GM18508 (cell line): ENCODE measurements at regions not wholly inside any gene's neighbourhood (a gene's known extent, or its start where the extent isn't known, plus 50 kb on each side); places are given as distances from the start of the nearest gene placed in this dataset.
"Not testable (repeated sequence)": the region's sequence is repeated elsewhere in the genome, so short reads cannot be mapped to it uniquely, and the experiment has no call there.

Experiments used
- ATAC-seq: cut with Tn5 transposase; IDR thresholded peaks from one replicate; pipeline ENCODE4 v1.9.1; 2021; ENCODE audit warnings: moderate number of reproducible peaks; ENCODE audit not compliant: insufficient read depth, unreplicated experiment

DNA sequence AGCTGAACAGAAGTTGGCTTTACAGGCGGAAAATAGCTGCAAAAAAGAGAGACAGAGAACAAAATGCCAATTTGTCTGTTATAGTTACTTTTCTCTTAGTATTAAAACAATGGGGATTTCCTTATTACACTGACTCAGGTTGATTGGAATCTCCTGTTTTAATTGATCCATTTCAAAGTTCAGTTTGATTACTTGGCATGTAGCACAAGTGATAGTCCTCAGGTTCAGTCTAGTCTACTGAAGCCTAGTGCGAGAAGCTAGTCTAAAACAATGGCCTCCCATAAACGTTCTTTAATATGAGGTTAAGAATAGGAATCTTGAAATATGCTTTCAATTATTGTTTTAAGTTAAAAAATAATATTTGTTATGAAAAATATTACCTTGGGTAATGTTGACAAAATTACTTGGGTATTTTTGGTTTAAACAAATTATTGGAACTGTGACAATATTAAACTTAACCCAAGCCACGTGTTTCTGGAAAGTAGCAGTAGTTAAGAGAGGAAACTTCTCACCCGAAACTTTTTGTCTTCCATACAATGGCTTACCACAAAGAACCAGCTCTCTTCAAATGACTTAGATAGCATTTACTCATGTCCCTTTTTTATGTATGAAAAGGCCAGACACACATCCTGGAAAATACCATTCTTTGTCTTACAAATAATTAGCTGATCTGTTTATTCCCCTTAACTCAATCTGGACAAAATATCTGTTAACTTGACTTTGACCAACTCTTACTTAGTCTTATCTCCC, 1326.2 kb upstream of the TMEFF2 start:
- ATAC-seq: no peak

DNA sequence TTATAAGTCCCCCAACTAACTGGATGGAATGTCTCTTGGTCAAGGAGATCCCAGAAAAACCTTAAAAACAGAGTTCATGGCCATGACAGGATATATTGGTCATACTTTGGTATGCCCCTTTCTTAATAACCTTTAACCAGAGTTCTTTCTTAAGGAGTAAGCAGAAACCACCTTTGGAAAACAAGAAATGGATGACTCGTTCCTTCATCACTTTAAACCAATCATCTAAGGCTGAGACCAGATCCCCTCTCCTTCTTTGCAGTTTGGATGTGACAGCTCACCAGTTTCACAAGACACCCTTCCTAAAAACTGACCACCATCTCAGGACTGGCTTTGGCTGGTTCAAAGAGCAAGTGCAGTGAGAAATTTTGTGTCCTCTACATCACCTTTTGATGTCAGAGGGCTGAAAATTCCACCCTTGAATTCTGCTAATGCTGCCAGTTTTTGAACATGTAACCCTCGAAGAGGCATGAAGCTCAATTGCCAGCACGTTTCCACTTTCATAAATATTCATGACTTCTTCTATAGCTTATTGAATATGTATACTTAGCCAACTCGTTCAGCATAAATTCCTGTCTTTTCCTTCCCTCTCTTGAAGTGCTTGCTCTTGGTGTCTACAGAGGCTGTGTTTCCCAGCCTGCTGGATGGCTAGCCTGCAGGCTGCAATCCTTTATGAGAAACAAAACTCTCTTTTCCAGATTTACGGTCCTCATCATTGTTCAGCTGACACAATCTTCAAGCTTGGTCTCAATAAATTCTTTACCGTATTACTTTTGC, 1323.5 kb upstream of the TMEFF2 start:
- ATAC-seq: no peak

DNA sequence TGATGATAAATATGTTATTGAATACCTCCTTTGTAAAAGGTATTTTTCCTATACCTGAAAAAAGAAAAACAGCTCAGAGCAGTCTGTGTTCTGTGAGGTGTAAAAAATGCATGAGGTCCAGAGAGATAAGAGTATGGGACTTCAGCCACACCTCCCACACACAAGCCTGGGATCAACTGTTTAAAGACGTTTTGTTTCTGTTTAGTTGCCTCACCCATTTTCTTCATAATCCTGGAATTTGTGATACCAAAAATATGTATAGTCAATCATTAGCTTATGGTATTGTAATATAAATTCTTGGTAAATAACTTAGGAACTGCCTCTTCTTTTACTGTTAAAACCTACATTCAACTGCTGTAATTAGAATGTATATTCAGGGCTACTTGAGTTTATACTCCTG, 1322.9 kb upstream of the TMEFF2 start:
- ATAC-seq: no peak

DNA sequence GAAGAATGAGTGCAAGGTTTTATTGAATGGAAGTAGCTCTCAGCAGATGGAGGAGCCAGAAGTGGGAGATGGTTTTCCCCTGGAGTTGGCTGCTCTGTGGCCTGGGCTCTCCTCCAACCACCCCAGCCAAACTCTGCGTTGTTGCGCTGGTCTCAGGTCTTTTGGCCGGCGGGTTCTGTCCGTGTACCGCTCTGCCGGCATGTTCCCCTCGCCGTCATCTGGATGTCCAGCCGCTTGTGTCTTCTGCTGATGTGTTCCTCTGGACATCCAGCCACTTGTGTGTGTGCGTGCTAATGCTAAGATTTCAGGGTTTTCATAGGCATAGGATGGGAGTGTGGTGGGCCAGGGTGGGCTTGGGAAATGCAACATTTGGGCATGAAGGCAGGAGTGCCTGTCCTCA, 1311.3 kb upstream of the TMEFF2 start:
- ATAC-seq: no peak

DNA sequence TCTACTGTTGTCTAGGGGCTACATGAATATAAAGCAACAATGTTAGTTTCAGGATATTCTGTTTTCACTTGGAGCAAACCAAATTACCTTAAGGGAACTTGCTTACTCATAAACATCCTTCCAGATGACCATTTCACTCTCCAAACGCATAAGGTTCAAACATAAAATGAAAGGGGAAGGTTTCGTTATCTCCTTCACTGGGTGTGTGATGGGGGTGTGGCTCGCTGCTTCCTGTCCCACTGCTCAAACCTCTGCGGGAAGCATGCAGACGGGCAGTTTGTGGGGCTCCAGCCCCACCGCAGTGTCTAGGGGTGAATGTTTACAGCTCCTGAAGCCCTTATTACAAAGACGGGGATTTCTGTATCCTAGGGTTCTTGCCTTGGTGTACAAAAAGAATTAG, 1310.9 kb upstream of the TMEFF2 start:
- no peak for ATAC-seq

DNA sequence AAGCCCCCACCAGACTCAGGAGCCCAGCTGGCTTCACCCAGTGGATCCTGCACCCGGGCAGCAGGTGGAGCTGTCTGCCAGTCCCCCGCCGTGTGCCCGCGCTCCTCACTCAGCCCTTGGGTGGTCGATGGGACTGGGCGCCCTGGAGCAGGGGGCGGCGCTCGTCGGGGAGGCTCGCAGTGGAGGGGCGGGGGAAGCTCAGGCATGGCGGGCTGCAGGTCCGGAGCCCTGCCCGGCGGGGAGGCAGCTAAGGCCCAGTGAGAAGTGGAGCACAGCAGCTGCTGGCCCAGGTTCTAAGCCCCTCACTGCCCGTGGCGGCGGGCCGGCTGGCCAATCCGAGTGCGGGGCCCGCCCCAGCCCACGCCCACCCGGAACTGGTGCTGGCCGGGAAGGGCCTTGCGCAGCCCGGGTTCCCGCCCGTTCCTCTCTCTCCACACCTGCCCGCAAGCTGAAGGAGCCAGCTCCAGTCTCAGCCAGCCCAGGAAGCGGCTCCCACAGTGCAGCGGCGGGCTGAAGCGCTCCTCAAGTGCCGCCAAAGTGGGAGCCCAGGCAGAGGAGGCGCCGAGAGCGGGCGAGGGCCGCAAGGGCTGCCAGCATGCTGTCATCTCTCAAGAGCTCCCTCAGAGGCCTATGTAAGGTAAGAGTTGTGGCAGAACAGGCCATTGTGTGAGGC, 1307.8 kb upstream of the TMEFF2 start:
- no peak for ATAC-seq

DNA sequence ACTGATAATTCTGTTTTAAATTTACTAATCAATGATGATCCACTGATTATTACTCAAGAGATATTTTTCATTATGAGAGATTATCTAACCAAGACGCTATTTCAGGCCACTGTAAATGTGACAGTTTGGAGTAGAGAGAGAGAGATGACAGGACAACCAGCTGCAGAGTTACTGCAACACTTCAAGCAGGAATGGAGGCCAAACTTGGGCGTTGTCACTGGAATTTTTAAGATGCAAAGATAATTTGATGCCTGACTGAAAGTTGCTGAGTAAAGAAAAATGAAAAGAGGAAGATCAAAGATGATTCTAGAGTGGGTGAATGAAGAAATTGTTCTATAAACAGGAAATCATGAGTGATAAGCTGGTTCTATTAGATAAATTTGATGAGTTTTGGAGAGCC, 1302.1 kb upstream of the TMEFF2 start:
- no peak for ATAC-seq

DNA sequence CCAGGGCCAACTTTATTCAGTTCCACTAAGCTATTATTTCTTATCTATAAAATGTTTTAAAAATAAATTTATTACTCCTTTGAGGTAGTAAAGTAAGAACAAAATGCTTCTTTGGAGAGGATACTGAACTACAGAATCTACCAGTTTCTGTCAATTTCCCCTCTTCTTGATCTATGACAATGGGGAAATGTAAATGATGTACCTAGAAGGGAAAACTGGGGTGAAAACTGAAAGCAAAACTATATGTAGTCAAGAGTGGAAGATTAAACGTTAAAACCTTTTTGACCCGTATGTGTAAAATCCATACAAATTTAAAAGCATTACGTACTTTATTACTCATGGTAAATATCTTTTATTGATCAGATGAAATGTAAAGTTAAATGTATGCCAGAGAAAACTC, 1287.8 kb upstream of the TMEFF2 start:
- ATAC-seq: peak; percentile 100

DNA sequence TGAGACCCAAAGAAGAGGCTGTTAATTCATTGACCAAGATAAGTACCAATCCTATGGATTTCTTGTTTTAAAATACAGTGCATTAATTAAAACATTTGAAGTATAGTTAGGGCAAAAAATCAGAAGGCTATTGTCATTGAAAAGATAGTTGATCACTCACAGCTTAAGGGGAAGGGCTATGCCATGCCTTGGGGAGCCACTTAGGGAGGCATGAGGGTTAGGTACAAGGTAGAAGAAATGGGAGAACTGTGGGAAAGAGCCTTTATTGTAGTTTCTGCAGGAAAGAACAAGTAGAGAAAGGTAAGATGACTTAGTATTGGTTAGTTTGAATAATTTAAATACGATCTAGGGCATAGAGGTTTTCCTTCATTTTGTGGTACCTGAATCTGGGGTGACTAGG, 1285.5 kb upstream of the TMEFF2 start:
- ATAC-seq: no peak

DNA sequence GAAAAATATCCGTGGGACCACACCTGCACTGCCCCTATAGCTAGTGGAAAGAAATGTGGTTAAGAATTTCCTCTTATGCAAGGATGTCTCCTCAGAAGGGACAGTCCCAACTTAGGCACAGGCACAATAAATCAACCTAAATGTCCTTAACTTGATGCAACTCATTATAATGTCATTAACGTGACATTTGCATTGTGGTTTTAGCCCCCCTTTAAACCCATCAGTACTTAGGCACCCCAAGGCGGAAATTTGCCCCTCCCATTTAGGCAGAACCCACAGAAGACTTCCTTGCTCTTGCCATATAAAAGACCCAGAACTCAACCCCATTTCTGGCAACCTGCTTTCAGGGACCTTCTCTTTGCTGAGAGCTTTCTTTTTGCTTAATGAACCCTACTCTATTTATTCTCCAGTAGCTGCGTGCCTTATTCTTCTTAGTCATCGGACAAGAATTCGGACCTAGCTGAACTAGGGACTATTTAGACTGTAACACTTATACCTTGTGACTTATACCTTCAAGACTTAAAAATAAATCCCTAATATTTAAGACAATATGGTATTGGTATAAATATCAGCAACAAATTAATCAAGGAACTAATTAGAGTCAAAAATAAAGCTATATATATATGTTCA, 1281.6 kb upstream of the TMEFF2 start:
- no peak for ATAC-seq

DNA sequence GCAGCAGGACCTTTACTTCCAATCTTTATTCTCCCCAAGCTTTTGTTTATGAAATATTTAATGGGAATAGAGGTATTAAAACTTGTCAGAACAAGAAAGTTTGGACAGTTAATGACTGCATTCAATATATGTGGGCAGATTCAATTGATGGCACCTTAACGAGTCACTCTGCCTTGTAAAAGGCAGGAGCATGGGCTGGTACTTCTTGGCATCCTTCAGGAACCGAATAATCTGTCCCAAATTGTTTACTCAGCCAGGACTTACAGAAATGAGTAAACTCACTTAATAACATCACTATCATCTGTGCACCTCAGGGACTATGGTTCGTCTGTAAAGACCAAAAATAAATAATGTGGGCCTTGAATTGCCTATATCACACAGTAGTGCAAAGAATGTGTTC, 1280.3 kb upstream of the TMEFF2 start:
- no peak for ATAC-seq

DNA sequence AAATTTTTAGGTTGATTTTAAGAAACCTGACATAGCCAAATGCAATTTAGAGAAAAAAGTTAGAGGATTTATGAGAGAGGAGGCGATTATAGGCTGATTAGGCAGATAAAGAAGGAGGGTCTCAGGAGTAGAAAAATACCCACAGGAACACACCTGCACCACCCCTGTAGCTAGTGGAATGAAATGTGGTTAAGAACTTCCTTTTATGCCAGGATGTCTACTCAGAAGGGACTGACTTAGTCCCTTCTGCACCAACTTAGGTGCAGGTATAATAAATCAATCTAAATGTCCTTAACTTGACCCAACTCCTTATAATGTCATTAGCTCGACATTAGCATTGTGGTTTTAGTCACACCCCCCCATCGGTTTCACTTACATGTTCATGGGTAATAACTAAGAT, 1274.5 kb upstream of the TMEFF2 start:
- ATAC-seq: no peak

DNA sequence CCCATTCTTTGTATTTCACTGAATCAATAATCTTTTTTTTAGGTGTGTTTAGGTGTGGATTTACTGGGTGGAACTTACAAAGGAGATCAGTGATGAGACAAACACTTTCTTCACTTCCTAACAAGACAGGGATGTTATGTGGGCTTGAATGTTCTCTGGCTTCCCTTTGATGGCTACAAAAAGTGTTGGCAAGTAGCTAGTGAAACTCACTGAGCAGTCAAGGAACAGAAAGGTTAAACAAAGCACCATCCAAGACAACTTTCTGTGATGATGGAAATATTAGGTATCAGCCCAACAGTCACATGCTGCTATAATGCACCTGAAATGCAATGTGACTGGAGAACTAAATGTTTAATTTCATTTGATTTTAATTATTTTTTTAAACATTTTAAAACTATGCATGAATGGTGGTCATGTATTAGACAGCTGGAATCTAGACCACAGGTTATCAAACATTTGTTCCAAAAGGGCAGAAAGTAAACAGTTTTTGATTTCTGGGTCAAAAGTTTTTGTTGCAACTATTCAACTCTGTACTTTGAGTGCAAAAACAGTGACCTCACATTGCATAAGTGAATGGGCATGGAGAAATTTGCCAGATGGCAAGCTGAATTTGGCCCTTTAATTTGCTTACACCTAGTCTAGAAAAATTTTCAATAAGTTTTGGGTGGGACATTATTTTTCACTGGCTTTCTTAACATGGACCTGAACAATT, 1272.7 kb upstream of the TMEFF2 start:
- no peak for ATAC-seq

DNA sequence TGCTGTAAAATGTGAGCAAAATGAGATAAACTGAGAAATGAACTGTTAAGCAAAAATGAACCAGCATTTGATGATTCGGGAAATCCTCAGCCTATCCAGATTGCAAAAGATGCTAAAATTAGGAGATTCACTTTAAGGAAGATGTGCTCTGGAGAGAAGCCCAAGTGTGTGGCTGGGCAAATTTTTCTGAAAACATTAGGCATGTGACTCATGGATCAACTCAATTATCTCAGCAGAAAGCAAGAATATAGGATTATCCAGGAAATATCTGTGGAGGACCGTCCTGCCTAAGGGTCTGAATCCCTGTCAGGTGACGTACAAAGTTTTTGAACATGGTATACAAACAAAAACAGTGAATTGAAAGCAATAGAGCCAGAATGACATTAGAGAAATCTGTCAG, 1268.3 kb upstream of the TMEFF2 start:
- ATAC-seq: no peak

DNA sequence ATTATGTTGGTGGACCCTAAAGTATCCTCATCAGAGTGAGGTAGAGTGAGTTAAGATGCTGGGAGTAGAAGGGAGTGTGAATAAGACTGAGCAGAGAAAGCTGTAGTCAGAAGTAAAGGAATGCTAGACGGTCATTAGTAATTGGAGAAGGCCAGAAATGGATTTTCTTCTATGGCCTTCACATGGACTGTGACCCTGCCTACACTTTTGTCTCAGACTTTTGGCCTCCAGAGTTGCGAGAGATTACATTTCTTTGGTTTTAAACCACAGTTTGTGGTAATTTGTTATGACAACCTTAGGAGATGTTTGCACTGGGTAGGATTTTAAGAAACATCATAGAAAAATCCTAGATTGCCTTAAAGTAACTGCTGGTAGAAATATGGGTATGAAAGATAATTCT, 1267.7 kb upstream of the TMEFF2 start:
- ATAC-seq: no peak

DNA sequence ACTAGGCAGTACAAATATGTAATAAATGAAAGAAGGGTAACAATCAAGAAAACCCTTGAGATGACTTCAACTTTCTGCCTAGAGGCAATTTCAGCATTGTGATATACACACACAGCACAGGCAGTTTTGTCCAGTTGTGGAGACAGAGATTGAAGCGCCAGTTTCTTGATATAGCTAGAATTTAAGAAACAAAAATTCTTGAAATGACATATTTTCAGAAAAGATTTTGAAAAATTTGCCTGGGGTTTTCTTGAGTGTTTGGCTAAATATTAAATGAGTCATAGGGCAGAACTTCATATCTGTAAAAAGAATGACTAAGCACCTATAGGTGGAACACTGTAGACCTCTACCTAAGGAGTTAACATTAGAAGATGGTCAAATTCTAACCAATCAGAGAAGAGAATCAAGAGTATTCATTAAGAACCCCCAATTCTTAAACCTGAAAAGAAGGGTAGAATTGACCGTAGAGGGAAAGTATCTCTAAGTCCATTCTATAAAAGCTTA, 1266.8 kb upstream of the TMEFF2 start:
- ATAC-seq: peak; percentile 74

DNA sequence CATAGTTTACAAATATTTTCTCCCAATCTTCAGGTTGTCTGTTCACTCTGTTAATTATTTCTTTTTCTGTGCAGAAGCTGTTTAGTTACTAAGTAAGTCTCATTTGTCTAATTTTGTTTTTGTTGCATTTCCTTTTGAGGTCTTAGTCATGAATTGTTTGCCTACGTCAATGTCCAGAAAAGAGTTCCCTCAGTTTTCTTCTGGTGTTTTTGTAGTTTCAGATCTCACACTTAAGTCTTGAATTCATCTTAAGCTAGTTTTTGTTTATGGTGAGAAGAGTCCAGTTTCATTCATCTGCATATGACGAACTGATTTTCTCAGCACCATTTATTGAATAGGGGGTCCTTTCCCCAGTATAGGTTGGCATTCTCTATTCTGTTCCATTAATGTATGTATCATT, 1252.2 kb upstream of the TMEFF2 start:
- ATAC-seq: no peak

DNA sequence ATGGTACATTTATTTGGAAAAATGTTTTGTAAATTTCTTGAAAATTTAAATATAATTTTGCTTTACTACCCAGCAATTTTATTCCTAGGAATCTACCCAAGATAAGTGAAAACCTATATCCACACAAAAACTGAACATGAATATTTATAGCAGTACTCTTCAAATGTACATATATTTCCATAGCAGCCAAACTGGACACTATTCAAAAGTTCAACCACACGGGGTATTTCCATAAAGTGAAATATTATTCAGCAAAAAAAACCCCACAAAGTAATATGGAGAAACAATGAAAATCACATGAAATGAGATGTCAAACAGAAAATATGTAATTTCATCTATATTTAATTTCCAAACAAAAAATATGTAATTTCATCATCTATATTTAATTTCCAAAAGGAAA, 1247.6 kb upstream of the TMEFF2 start:
- ATAC-seq: peak; percentile 47

DNA sequence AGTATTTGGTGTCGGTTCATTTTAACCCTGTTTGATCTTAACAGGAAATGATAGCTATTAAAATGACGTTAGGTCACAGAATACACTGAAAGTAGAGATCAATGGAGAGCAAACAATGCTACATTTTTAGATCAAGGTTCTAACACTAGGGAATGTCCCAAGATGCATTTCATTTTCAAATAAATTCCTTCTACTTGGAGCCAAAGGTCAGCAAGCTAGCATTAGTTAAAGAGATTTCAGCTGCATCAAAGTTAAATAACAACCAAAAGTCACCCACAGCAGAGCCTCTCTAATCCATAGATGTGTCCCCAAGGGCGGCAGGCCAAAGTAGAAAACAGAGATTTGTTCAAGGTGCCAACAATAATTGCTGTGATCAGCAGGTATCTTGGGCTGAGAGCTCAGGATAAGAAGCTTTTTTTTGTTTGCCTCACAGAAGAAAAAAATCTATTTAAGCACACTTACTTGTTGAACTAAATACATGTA, 1233.6 kb upstream of the TMEFF2 start:
- ATAC-seq: no peak

DNA sequence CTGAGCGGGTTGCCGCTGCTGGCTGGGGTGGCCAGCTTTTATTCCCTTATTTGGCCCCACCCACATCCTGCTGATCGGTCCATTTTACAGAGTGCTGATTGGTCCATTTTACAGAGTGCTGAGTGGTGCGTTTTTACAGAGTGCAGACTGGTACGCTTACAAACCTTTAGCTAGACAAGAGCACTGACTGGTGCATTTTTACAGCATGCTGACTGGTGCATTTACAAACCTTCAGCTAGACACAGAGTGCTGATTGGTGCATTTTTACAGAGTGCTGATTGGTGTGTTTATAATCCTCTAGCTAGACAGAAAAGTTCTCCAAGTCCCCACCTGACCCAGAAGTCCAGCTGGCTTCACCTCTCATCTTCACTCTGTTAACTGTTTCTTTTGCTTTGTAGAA, 1217.6 kb upstream of the TMEFF2 start:
- not testable (repeated sequence) for ATAC-seq
